SK-N-SH (cell line): ENCODE measurements at regions not wholly inside any gene's neighbourhood (a gene's known extent, or its start where the extent isn't known, plus 50 kb on each side); places are given as distances from the start of the nearest gene placed in this dataset.

ENCODE experiments used
- CTCF ChIA-PET: fragments of 300-600, 350-600 bp; formaldehyde crosslinking; extraction: SDS; loops from one replicate; lab custom pipeline; 2021; lab: Yijun Ruan, JAX
- POLR2A ChIA-PET: fragments of 350-600 bp; sonication (Branson Sonifier 250); formaldehyde crosslinking; extraction: SDS; loops from one replicate; lab custom pipeline; 2020; ENCODE audit warnings: antibody characterized with exemption, inconsistent platforms; lab: Yijun Ruan, JAX
- DNase-seq: peaks from one replicate; pipeline ENCODE4 v3.0.0; 2012
- H2AFZ ChIP-seq: fragments of 200-600 bp; sonication (generic); 2 replicates; pipeline ENCODE4 v1.8.1; 2016; ENCODE audit warnings: antibody characterized with exemption, mild to moderate bottlenecking, low read depth
- H3F3A ChIP-seq: fragments of 200-600 bp; sonication (generic); replicated peaks from 2 replicates; pipeline ENCODE3; 2016; ENCODE audit warnings: antibody characterized with exemption, mild to moderate bottlenecking; ENCODE audit not compliant: insufficient read depth
- H3K27ac ChIP-seq, 2 experiments: fragments of 200-500 bp in 1 of 2; fragments of 200-600 bp in 1 of 2; sonication (Bioruptor generic) in 1 of 2; sonication (generic), shearing (Covaris generic) in 1 of 2; 2 replicates each; pipeline versions ENCODE4 v1.5.1 to v1.6.1; 2014 to 2016; ENCODE audit warnings: low read depth in 2 of 2, inconsistent platforms in 1 of 2, low read length in 1 of 2, mild to moderate bottlenecking in 1 of 2, mixed read lengths in 1 of 2
- H3K27me3 ChIP-seq: fragments of 200-600 bp; sonication (generic), shearing (Covaris generic); 2 replicates; pipeline ENCODE4 v1.6.1; 2016; ENCODE audit warnings: mixed run types; ENCODE audit not compliant: insufficient read depth
- H3K36me3 ChIP-seq, 2 experiments: fragments of 200-500 bp in 1 of 2; fragments of 200-600 bp in 1 of 2; sonication (Bioruptor generic) in 1 of 2; sonication (generic) in 1 of 2; replicated peaks in 1 of 2; 2 replicates each; pipeline versions ENCODE3 to v1.5.1; 2014 to 2016; ENCODE audit warnings: low read length in 1 of 2, mild to moderate bottlenecking in 1 of 2; ENCODE audit not compliant: insufficient read depth in 2 of 2, control insufficient read depth in 1 of 2
- H3K4me1 ChIP-seq, 2 experiments: fragments of 200-500 bp in 1 of 2; fragments of 200-600 bp in 1 of 2; sonication (Bioruptor generic) in 1 of 2; sonication (generic), shearing (Covaris generic) in 1 of 2; 2 replicates each; pipeline versions ENCODE4 v1.5.1 to v1.6.1; 2014 to 2016; ENCODE audit warnings: low read depth in 1 of 2, low read length in 1 of 2, mixed run types in 1 of 2; ENCODE audit not compliant: insufficient read depth in 2 of 2, control insufficient read depth in 1 of 2
- H3K4me2 ChIP-seq: fragments of 200-600 bp; sonication (generic), shearing (Covaris generic); 2 replicates; pipeline ENCODE4 v1.6.1; 2017; ENCODE audit warnings: mixed run types
- H3K4me3 ChIP-seq, 2 experiments: fragments of 200-500 bp in 1 of 2; fragments of 200-600 bp in 1 of 2; sonication (Bioruptor generic) in 1 of 2; sonication (generic), shearing (Covaris generic) in 1 of 2; 2 replicates each; pipeline versions ENCODE4 v1.5.1 to v1.8.1; 2014 to 2016; ENCODE audit warnings: low read depth in 2 of 2, inconsistent platforms in 1 of 2, low read length in 1 of 2, mild to moderate bottlenecking in 1 of 2, mixed read lengths in 1 of 2, moderate library complexity in 1 of 2
- H3K79me2 ChIP-seq: fragments of 200-600 bp; sonication (generic); 2 replicates; pipeline ENCODE4 v1.8.1; 2017; ENCODE audit warnings: mild to moderate bottlenecking; ENCODE audit not compliant: insufficient read depth
- H3K9ac ChIP-seq: fragments of 200-600 bp; sonication (generic); 2 replicates; pipeline ENCODE4 v1.6.1; 2017; ENCODE audit warnings: mixed run types
- H3K9me2 ChIP-seq: fragments of 200-600 bp; sonication (generic); 2 replicates; pipeline ENCODE4 v1.6.1; 2017; ENCODE audit warnings: mixed run types
- H3K9me3 ChIP-seq: fragments of 200-600 bp; sonication (generic); 2 replicates; pipeline ENCODE4 v1.6.1; 2017; ENCODE audit warnings: mixed run types, mild to moderate bottlenecking, moderate library complexity
- H4K20me1 ChIP-seq: fragments of 200-600 bp; sonication (generic); 2 replicates; pipeline ENCODE4 v1.6.1; 2017; ENCODE audit warnings: mild to moderate bottlenecking, mixed run types; ENCODE audit not compliant: insufficient read depth
- CHD2 ChIP-seq: fragments of 150-350 bp; IDR thresholded peaks from 2 replicates; pipeline ENCODE4 v1.6.1; 2018; ENCODE audit warnings: low read length; ENCODE audit not compliant: partially characterized antibody
- EZH2phosphoT487 ChIP-seq: fragments of 200-600 bp; sonication (generic); IDR thresholded peaks from 2 replicates; pipeline ENCODE4 v1.6.1; 2017; ENCODE audit warnings: low read depth, mixed run types, mild to moderate bottlenecking, antibody characterized with exemption, moderate library complexity, borderline replicate concordance
- FOSL2 ChIP-seq: IDR thresholded peaks from 2 replicates; pipeline ENCODE4 v1.4.0; 2012; ENCODE audit warnings: low read depth, mild to moderate bottlenecking, moderate library complexity, borderline replicate concordance
- FOXJ3 ChIP-seq: sonication (generic); formaldehyde crosslinking; IDR thresholded peaks from 2 replicates; pipeline ENCODE4 v1.5.1; 2020; ENCODE audit warnings: mild to moderate bottlenecking, missing genetic modification reagents
- GABPA ChIP-seq: IDR thresholded peaks from 2 replicates; pipeline ENCODE4 v1.4.0; 2012; ENCODE audit warnings: low read depth, mild to moderate bottlenecking
- JUND ChIP-seq: IDR thresholded peaks from 2 replicates; pipeline ENCODE4 v1.4.0; 2012
- MEF2A ChIP-seq: IDR thresholded peaks from 2 replicates; pipeline ENCODE4 v1.4.0; 2012; ENCODE audit warnings: low read depth, borderline replicate concordance
- MXI1 ChIP-seq: IDR thresholded peaks from 2 replicates; pipeline ENCODE4 v1.6.1; 2012; ENCODE audit warnings: mild to moderate bottlenecking, low read depth, low read length, improper control_type of control experiment
- NFIC ChIP-seq: IDR thresholded peaks from 2 replicates; pipeline ENCODE4 v1.4.0; 2012; ENCODE audit warnings: borderline replicate concordance
- NRF1 ChIP-seq: IDR thresholded peaks from 2 replicates; pipeline ENCODE4 v1.6.1; 2012; ENCODE audit warnings: low read depth, mild to moderate bottlenecking, low read length
- RAD21 ChIP-seq: IDR thresholded peaks from 2 replicates; pipeline ENCODE4 v1.6.1; 2012; ENCODE audit warnings: mild to moderate bottlenecking, low read length
- RCOR1 ChIP-seq: fragments of 150-350 bp; IDR thresholded peaks from 2 replicates; pipeline ENCODE4 v1.6.1; 2017; ENCODE audit warnings: antibody characterized with exemption, low read length
- RXRA ChIP-seq: IDR thresholded peaks from 2 replicates; pipeline ENCODE4 v1.4.0; 2012; ENCODE audit warnings: low read depth, mild to moderate bottlenecking, borderline replicate concordance
- SMC3 ChIP-seq: IDR thresholded peaks from 2 replicates; pipeline ENCODE4 v1.6.1; 2012; ENCODE audit warnings: low read depth, low read length, improper control_type of control experiment
- TAF1 ChIP-seq: IDR thresholded peaks from 2 replicates; pipeline ENCODE4 v1.6.1; 2012; ENCODE audit warnings: low read depth, mild to moderate bottlenecking, low read length, moderate library complexity, borderline replicate concordance
- YY1 ChIP-seq: IDR thresholded peaks from 2 replicates; pipeline ENCODE4 v1.4.0; 2012; ENCODE audit warnings: low read depth, mild to moderate bottlenecking
- TF ChIP-seq, protein P1 (sequence below): IDR thresholded peaks from 2 replicates; pipeline ENCODE4; 2012
- TF ChIP-seq, protein P2 (sequence below): fragments of 150-350 bp; IDR thresholded peaks from 2 replicates; pipeline ENCODE4 v1.6.1; 2016; ENCODE audit warnings: mild to moderate bottlenecking, low read depth, low read length
- TF ChIP-seq, protein P3 (sequence below): IDR thresholded peaks from 2 replicates; pipeline ENCODE4 v1.6.1; 2012; ENCODE audit warnings: mild to moderate bottlenecking, low read depth, low read length, moderate library complexity
- TF ChIP-seq, protein P4 (sequence below): IDR thresholded peaks from 2 replicates; pipeline ENCODE4 v1.4.0; 2012; ENCODE audit warnings: low read depth

DNA sequence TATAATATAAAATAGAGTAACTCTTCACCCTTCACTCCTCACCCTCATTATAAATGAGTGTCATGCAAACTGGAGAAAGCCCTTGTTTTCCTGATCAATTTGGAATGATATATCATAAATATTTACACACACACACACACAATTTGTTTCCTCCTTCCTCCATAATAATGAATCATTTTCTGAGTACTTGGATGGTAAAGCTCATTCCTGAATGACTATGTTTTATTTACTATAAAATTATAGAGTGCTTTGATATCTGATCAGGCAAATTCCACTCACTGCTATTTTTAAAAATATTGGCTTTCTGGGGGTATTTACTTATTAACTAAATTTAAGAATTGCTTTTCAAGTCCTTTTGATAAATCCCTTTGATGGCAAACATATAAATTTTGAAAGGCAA, 1125.5 kb upstream of the CNTNAP5 start:
- no peaks in the 10 kb centered on the region for H3K27me3 ChIP-seq
- CTCF ChIA-PET = interaction anchor here (1.2 kb wide), 1 partner anchor 8 kb away, joined by 3 read pairs; no protein-coding TSS in a partner anchor
- no peak overlapping the region for H3K9ac ChIP-seq
- H3K9me2 ChIP-seq = no peaks in the 10 kb centered on the region
- no peak for TF ChIP-seq EZH2phosphoT487
- TF ChIP-seq NFIC = no peak
- TF ChIP-seq, protein P1, sequence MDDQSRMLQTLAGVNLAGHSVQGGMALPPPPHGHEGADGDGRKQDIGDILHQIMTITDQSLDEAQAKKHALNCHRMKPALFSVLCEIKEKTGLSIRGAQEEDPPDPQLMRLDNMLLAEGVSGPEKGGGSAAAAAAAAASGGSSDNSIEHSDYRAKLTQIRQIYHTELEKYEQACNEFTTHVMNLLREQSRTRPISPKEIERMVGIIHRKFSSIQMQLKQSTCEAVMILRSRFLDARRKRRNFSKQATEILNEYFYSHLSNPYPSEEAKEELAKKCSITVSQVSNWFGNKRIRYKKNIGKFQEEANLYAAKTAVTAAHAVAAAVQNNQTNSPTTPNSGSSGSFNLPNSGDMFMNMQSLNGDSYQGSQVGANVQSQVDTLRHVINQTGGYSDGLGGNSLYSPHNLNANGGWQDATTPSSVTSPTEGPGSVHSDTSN = no peak
- TF ChIP-seq JUND = no peak
- TF ChIP-seq, protein P2, sequence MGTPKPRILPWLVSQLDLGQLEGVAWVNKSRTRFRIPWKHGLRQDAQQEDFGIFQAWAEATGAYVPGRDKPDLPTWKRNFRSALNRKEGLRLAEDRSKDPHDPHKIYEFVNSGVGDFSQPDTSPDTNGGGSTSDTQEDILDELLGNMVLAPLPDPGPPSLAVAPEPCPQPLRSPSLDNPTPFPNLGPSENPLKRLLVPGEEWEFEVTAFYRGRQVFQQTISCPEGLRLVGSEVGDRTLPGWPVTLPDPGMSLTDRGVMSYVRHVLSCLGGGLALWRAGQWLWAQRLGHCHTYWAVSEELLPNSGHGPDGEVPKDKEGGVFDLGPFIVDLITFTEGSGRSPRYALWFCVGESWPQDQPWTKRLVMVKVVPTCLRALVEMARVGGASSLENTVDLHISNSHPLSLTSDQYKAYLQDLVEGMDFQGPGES = no peak
- TF ChIP-seq FOXJ3 (CRISPR knock-in tag) = no peak
- TF ChIP-seq SMC3 = no peak
- no peak for TF ChIP-seq RAD21
- TF ChIP-seq YY1 = no peak
- no peak for TF ChIP-seq MEF2A
- no peak for TF ChIP-seq FOSL2
- TF ChIP-seq, protein P3, sequence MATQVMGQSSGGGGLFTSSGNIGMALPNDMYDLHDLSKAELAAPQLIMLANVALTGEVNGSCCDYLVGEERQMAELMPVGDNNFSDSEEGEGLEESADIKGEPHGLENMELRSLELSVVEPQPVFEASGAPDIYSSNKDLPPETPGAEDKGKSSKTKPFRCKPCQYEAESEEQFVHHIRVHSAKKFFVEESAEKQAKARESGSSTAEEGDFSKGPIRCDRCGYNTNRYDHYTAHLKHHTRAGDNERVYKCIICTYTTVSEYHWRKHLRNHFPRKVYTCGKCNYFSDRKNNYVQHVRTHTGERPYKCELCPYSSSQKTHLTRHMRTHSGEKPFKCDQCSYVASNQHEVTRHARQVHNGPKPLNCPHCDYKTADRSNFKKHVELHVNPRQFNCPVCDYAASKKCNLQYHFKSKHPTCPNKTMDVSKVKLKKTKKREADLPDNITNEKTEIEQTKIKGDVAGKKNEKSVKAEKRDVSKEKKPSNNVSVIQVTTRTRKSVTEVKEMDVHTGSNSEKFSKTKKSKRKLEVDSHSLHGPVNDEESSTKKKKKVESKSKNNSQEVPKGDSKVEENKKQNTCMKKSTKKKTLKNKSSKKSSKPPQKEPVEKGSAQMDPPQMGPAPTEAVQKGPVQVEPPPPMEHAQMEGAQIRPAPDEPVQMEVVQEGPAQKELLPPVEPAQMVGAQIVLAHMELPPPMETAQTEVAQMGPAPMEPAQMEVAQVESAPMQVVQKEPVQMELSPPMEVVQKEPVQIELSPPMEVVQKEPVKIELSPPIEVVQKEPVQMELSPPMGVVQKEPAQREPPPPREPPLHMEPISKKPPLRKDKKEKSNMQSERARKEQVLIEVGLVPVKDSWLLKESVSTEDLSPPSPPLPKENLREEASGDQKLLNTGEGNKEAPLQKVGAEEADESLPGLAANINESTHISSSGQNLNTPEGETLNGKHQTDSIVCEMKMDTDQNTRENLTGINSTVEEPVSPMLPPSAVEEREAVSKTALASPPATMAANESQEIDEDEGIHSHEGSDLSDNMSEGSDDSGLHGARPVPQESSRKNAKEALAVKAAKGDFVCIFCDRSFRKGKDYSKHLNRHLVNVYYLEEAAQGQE = no peak
- no peak for TF ChIP-seq RCOR1
- TF ChIP-seq, protein P4, sequence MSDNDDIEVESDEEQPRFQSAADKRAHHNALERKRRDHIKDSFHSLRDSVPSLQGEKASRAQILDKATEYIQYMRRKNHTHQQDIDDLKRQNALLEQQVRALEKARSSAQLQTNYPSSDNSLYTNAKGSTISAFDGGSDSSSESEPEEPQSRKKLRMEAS = no peak
- no peak for TF ChIP-seq TAF1
- TF ChIP-seq CHD2 = no peak
- TF ChIP-seq NRF1 = no peak
- no peak for TF ChIP-seq GABPA
- no peak for TF ChIP-seq MXI1
- TF ChIP-seq RXRA = no peak
- no peak overlapping the region for H3K27ac ChIP-seq
- no peaks in the 10 kb centered on the region for H3K9me3 ChIP-seq
- no peak for DNase-seq
- H3K79me2 ChIP-seq = no peaks in the 10 kb centered on the region
- H3K4me2 ChIP-seq = no peak overlapping the region
- no peaks in the 10 kb centered on the region for H3F3A ChIP-seq
- POLR2A ChIA-PET = no interaction called here
- no peaks in the 10 kb centered on the region for H3K4me1 ChIP-seq
- no peak overlapping the region for H3K4me3 ChIP-seq
- H2AFZ ChIP-seq = no peak overlapping the region
- H3K36me3 ChIP-seq = no peaks in the 10 kb centered on the region
- H4K20me1 ChIP-seq = no peaks in the 10 kb centered on the region
